K562 (cell line): ENCODE measurements at regions not wholly inside any gene's neighbourhood (a gene's known extent, or its start where the extent isn't known, plus 50 kb on each side); places are given as distances from the start of the nearest gene placed in this dataset.

Experiments used
- ATAC-seq: fragments of 200-7000 bp; cut with Tn5 transposase; 3 replicates; pipeline ENCODE4 v1.9.1; 2020; ENCODE audit warnings: moderate library complexity
- BruUV-seq: library from RNA; stranded (reverse); fragments of 400-500 nt; replicated peaks from 2 replicates; lab custom pipeline; 2021; lab: Mats Ljungman, UMichigan
- CTCF ChIA-PET: fragments of 300-600 bp; formaldehyde crosslinking; extraction: SDS; loops from one replicate; lab custom pipeline; 2021; ENCODE audit warnings: low intra/inter-chr PET ratio; lab: Yijun Ruan, JAX
- POLR2A ChIA-PET: fragments of 300-600, 350-650 bp; sonication (Branson Sonifier 250); formaldehyde crosslinking; extraction: SDS; loops from one replicate; lab custom pipeline; 2021; ENCODE audit warnings: antibody characterized with exemption, inconsistent platforms; lab: Yijun Ruan, JAX
- DNase-seq, 4 experiments: peaks; one replicate each; pipeline versions ENCODE4 v3.0.0 to v3.0.0-alpha.2; 2011 to 2018; ENCODE audit warnings: low spot score in 3 of 4, mixed read lengths in 3 of 4; ENCODE audit errors: extremely low read depth in 1 of 4
- FAIRE-seq: peaks from 2 replicates; lab custom pipeline; 2011; peaks lifted over from hg19 to GRCh38; lab: Jason Lieb, UNC
- H2AFZ ChIP-seq: 2 replicates; pipeline ENCODE4 v1.6.0; 2011; ENCODE audit warnings: low read depth, low read length, control low read depth, inconsistent platforms
- H3K27ac ChIP-seq: fragments of 200-600 bp; 3 replicates; pipeline ENCODE4 v1.8.0; 2011; ENCODE audit warnings: low read depth, mild to moderate bottlenecking, control low read depth, inconsistent platforms, low read length, moderate library complexity, mixed read lengths; ENCODE audit errors: extremely low read depth
- H3K27me3 ChIP-seq, 2 experiments: fragments of 300-600 bp in 1 of 2; 2 replicates in 1 of 2; 3 replicates in 1 of 2; pipeline versions ENCODE4 v1.6.0 to v1.8.0; 2011; ENCODE audit warnings: inconsistent platforms in 2 of 2, low read length in 2 of 2, mild to moderate bottlenecking in 1 of 2, mixed read lengths in 1 of 2, moderate library complexity in 1 of 2; ENCODE audit not compliant: control insufficient read depth in 2 of 2, insufficient read depth in 2 of 2
- H3K36me3 ChIP-seq: fragments of 300-600 bp; 3 replicates; pipeline ENCODE4 v1.8.0; 2011; ENCODE audit warnings: mild to moderate bottlenecking, low read length, inconsistent platforms; ENCODE audit not compliant: control insufficient read depth, insufficient read depth
- H3K4me1 ChIP-seq, 2 experiments: fragments of 200-600 bp in 1 of 2; replicated peaks in 1 of 2; 2 replicates in 1 of 2; 3 replicates in 1 of 2; pipeline versions ENCODE4 v1.5.1 to v1.8.0; 2011; ENCODE audit warnings: inconsistent platforms in 2 of 2, low read length in 2 of 2, mild to moderate bottlenecking in 1 of 2, mixed read lengths in 1 of 2, moderate library complexity in 1 of 2; ENCODE audit not compliant: control insufficient read depth in 2 of 2, insufficient read depth in 2 of 2
- H3K4me2 ChIP-seq: 2 replicates; pipeline ENCODE4 v1.6.1; 2011; ENCODE audit warnings: low read length, control low read depth, inconsistent platforms, mixed read lengths; ENCODE audit not compliant: insufficient read depth
- H3K4me3 ChIP-seq: fragments of 200-600 bp; sonication (generic), shearing (Covaris generic); 2 replicates; pipeline ENCODE4 v1.5.1; 2016; ENCODE audit warnings: control low read depth, inconsistent platforms
- H3K79me2 ChIP-seq: fragments of 200-600 bp; 3 replicates; pipeline ENCODE4 v1.8.0; 2011; ENCODE audit warnings: low read length, inconsistent platforms; ENCODE audit not compliant: control insufficient read depth, insufficient read depth
- H3K9ac ChIP-seq, 2 experiments: 2 replicates each; pipeline versions ENCODE4 v1.6.0 to v1.6.1; 2011; ENCODE audit warnings: low read depth in 2 of 2, low read length in 2 of 2, control low read depth in 1 of 2, inconsistent platforms in 1 of 2, mild to moderate bottlenecking in 1 of 2, mixed read lengths in 1 of 2; ENCODE audit not compliant: insufficient read depth in 1 of 2
- H3K9me1 ChIP-seq: one replicate; pipeline ENCODE4 v1.6.0; 2011; ENCODE audit warnings: inconsistent platforms, mild to moderate bottlenecking, low read length, moderate library complexity; ENCODE audit not compliant: control insufficient read depth, insufficient read depth
- H3K9me3 ChIP-seq: replicated peaks from 2 replicates; pipeline ENCODE4 v1.5.1; 2011; ENCODE audit warnings: low read depth, low read length, inconsistent platforms; ENCODE audit not compliant: control insufficient read depth, insufficient read depth
- H4K20me1 ChIP-seq: replicated peaks from 2 replicates; pipeline ENCODE4 v1.6.1; 2011; ENCODE audit warnings: low read length, inconsistent platforms, mixed read lengths; ENCODE audit not compliant: control insufficient read depth, insufficient read depth
- CHCHD3 ChIP-seq: fragments of 250-450 bp; sonication (Bioruptor Pico); IDR thresholded peaks from 2 replicates; pipeline ENCODE4 v2.1.2; 2022; ENCODE audit warnings: mild to moderate bottlenecking
- IRF1 ChIP-seq: sonication (generic); formaldehyde crosslinking; IDR thresholded peaks from 2 replicates; pipeline ENCODE4 v1.8.0; 2022; ENCODE audit warnings: missing genetic modification reagents, mild to moderate bottlenecking, borderline replicate concordance
- NUFIP1 ChIP-seq: fragments of 450-650 bp; IDR thresholded peaks from 2 replicates; pipeline ENCODE4 v1.6.1; 2018; ENCODE audit not compliant: partially characterized antibody
- PRPF4 ChIP-seq: fragments of 200-400 bp; formaldehyde crosslinking; IDR thresholded peaks from one replicate; pipeline ENCODE4 v1.6.1; 2017; ENCODE audit warnings: low read length, low read depth, mild to moderate bottlenecking; ENCODE audit not compliant: insufficient read depth, poor library complexity, severe bottlenecking
- RAD51 ChIP-seq: fragments of 450-650 bp; IDR thresholded peaks from 2 replicates; pipeline ENCODE4 v1.7.1; 2016; ENCODE audit warnings: low read depth, mild to moderate bottlenecking, borderline replicate concordance
- STAT5B ChIP-seq: fragments of 250-450 bp; sonication (Bioruptor Pico); IDR thresholded peaks from 2 replicates; pipeline ENCODE4 v1.8.0; 2021; ENCODE audit warnings: mild to moderate bottlenecking, inconsistent platforms
- ZNF12 ChIP-seq: sonication (generic); formaldehyde crosslinking; IDR thresholded peaks from 2 replicates; pipeline ENCODE4 v1.4.0; 2020; ENCODE audit warnings: mild to moderate bottlenecking, missing genetic modification reagents
- ZNF655 ChIP-seq: fragments of 250-450 bp; sonication (Bioruptor Pico); IDR thresholded peaks from 2 replicates; pipeline ENCODE4 v1.5.0; 2021
- WGBS: fragments of 100-300 bp; shearing (Covaris generic); methylation state at CpG from one replicate; pipeline ENCODE4 v1.1.6; 2016; ENCODE audit warnings: low coverage, mixed read lengths; ENCODE audit not compliant: insufficient coverage; ENCODE audit errors: missing lambda C conversion rate; 5-methylcytosine and 5-hydroxymethylcytosine counted together
- in situ Hi-C: fragments of 300-500 bp; cut with MboI; formaldehyde crosslinking; loops from 4 replicates; pipeline ENCODE4 v1.15.0; 2018; ENCODE audit warnings: inconsistent platforms, mixed read lengths
- intact Hi-C: fragments of 100-400 bp; cut with micrococcal nuclease; formaldehyde crosslinking; loops from 2 replicates; pipeline ENCODE4 v1.14.2; 2022

- H3K4me3 ChIP-seq, result no peak overlapping the region
- no peaks in the 10 kb centered on the region for H3K9me3 ChIP-seq
- no peaks in the 10 kb centered on the region for H3K36me3 ChIP-seq
- no peak for TF ChIP-seq NUFIP1
- no peak for TF ChIP-seq RAD51
- TF ChIP-seq CHCHD3 (CRISPR knock-in tag), result no peak
- no peak for TF ChIP-seq IRF1 (CRISPR knock-in tag)
- TF ChIP-seq, all 486 proteins: peak for 0
- no peaks in the 10 kb centered on the region for H3K27me3 ChIP-seq
- H3K79me2 ChIP-seq, result no peaks in the 10 kb centered on the region
- H3K9me1 ChIP-seq, result no peaks in the 10 kb centered on the region
- no peak overlapping the region for H2AFZ ChIP-seq
- DNase-seq (no peak), FAIRE-seq (no peak), ATAC-seq (no peak)
- no TSS peak for BruUV-seq
- H3K27ac ChIP-seq, result no peak overlapping the region
- no peak overlapping the region for H3K9ac ChIP-seq
- CTCF ChIA-PET, result no interaction called here
- no peak overlapping the region for H3K4me2 ChIP-seq
- in situ Hi-C loops (no loop called here), intact Hi-C loops (no loop called here)
- WGBS, result 0% methylated on average over 12 of the region's 12 CpGs
- POLR2A ChIA-PET, result no interaction called here
- no peaks in the 10 kb centered on the region for H3K4me1 ChIP-seq
- H4K20me1 ChIP-seq, result no peaks in the 10 kb centered on the region
These were observed 152.3 kb upstream of the CDH4 start for GRCh38 chr20:61099806-61100205.

GRCh38 chr20:61100489-61100888 lies 151.6 kb upstream of the CDH4 start:
- no peak for FAIRE-seq
- BruUV-seq, result no TSS peak
- POLR2A ChIA-PET, result interaction anchor here (0.6 kb wide), 1 partner anchor 9 kb away, joined by 3 read pairs; no protein-coding TSS in a partner anchor
- intact Hi-C loops (no loop called here), in situ Hi-C loops (no loop called here)
- H3K9ac ChIP-seq, result no peak overlapping the region
- no peak for DNase-seq
- H3K4me1 ChIP-seq, result no peaks in the 10 kb centered on the region
- no peaks in the 10 kb centered on the region for H3K79me2 ChIP-seq
- no peaks in the 10 kb centered on the region for H3K9me1 ChIP-seq
- WGBS, result 0% methylated on average over 7 of the region's 7 CpGs
- H2AFZ ChIP-seq, result no peak overlapping the region
- H4K20me1 ChIP-seq, result no peaks in the 10 kb centered on the region
- H3K9me3 ChIP-seq, result no peaks in the 10 kb centered on the region
- H3K4me2 ChIP-seq, result no peak overlapping the region
- no peaks in the 10 kb centered on the region for H3K27me3 ChIP-seq
- no peak overlapping the region for H3K27ac ChIP-seq
- CTCF ChIA-PET, result no interaction called here
- no peak for ATAC-seq
- no peaks in the 10 kb centered on the region for H3K36me3 ChIP-seq
- H3K4me3 ChIP-seq, result no peak overlapping the region
- no peak for TF ChIP-seq PRPF4
- no peak for TF ChIP-seq ZNF655
- no peak for TF ChIP-seq ZNF12 (CRISPR knock-in tag)
- no peak for TF ChIP-seq STAT5B (CRISPR knock-in tag)
